Hepatocyte (in vitro differentiated cells): ENCODE measurements at regions not wholly inside any gene's neighbourhood (a gene's known extent, or its start where the extent isn't known, plus 50 kb on each side); places are given as distances from the start of the nearest gene placed in this dataset.

Experiments used
- CTCF ChIP-seq: fragments of 200-600 bp; sonication (generic); IDR thresholded peaks from 2 replicates; pipeline ENCODE4 v1.5.1; 2016; ENCODE audit warnings: antibody characterized with exemption, mild to moderate bottlenecking; ENCODE audit not compliant: poor library complexity
- EZH2 ChIP-seq: fragments of 200-600 bp; sonication (generic); IDR thresholded peaks from 2 replicates; pipeline ENCODE4 v1.6.1; 2016; ENCODE audit warnings: antibody characterized with exemption, mild to moderate bottlenecking, borderline replicate concordance
- EZH2phosphoT487 ChIP-seq: fragments of 200-600 bp; sonication (generic); IDR thresholded peaks from one replicate; pipeline ENCODE4 v1.6.1; 2018; ENCODE audit warnings: antibody characterized with exemption, mild to moderate bottlenecking, low read depth, moderate library complexity; ENCODE audit not compliant: unreplicated experiment, severe bottlenecking

- no peak for TF ChIP-seq CTCF
- no peak for TF ChIP-seq EZH2phosphoT487
- no peak for TF ChIP-seq EZH2
These were observed 66.4 kb upstream of the ZNF608 start for GRCh38 chr5:124812771-124813358.
